ENCODE measurements at regions not wholly inside any gene's neighbourhood (a gene's known extent, or its start where the extent isn't known, plus 50 kb on each side); places are given as distances from the start of the nearest gene placed in this dataset.

DNA sequence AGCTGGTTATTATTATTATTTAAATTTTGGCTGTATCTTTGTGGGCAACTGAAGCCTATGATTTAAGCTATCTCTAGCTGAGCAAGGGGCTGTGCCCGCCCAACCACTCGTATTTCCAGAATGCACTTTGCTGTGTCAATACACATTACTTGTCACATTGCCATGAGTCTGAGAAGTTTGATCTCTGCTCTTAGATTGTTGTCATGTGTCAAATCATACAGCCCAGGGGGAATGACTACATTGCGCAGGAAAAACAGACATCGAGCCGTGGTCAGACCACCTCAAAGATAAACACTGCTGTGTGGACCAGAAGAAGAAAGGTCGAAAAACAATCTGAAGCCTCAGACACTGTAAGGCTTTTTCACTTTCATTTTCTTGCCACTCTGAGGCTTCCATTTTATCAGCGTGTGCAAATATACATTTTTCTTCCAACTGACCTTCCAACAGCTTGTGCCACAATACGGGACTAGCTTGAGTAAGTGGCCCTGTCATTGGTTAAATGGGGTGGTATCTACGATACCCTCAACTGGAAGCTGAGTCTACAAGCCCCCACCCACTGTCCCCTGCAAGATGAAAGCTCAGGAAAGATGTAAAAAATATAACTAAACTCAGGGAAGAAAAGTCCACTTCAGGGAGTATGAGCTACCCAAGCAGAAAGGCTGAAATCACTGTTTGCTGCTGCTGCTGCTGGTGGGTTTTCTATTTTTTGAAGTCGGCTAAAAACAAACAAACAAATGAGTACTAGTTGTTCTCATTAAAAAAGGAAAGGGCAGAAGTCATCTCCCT lies 603.0 kb downstream of the BNC2 start:
- TF ChIP-seq POLR2A (IDR thresholded peaks at IDR 0.05; ENCODE audit: low read length): no peak
- TF ChIP-seq GATA1 (IDR thresholded peaks at IDR 0.05; ENCODE audit: low read depth, low read length): no peak
- no peak for DNase-seq

DNA sequence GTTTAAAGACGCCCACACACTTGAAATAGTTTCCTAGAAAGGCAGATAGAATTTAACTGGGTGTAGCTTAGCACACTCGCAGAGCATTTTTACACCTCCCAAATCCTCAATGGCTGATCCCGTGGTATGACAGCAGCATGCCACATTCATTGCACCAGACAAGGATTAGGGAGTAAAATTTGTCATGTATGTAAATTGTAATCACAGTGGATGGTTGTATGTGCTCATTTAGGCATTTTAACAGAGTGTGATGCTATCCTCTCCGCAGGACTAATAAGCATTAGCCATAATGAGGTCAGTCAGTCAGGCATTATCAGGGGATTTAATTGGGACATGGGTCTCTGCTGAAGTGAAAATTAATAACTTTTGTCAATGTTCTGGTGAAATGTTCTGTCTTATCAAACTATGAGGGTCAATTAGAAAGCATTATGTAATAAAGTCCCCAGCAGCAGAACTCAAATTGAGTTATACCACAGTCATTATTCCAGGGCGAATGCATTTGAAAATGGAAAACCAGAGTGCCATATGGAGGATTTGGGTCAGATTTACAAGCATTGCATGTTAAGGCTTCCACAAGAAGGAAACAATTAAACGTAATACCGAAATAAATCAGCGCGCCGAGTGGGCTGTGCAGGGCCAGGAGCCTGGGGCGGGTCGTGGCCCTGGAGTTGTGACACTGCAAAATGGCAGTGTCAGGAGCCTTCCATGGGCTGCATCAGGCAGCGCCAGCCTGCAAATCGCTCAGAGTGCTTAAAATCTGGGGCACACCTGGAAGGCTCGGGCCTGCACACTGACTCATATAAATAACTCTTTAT lies 602.2 kb downstream of the BNC2 start:
- DNase-seq: no peak
- TF ChIP-seq POLR2A (IDR thresholded peaks at IDR 0.05; ENCODE audit: low read length) (no peak), GATA1 (IDR thresholded peaks at IDR 0.05; ENCODE audit: low read depth, low read length) (no peak)

GRCh38 chr9:16271967-16272366 lies 598.5 kb downstream of the BNC2 start:
- no peak for DNase-seq

DNA sequence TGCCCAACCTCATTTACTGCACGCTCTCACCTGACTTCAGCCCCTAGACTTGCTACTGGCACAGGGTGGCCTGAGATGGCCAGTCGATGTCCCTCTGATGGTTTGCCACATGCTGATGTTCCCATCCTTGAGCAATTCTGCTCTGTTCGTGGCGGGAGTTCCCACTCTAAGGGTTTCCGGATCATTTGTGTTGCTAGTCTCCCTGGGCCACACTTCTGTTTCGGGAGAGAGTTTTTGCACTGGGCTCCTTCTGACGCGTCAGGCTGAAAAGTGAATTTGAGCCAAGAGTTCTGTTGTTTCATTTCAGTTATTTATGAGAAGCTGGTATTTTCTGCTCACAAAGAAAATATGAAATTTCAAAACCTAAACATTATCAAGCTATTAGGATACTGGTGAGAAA lies 597.7 kb downstream of the BNC2 start:
- TF ChIP-seq GATA1 (IDR thresholded peaks at IDR 0.05; ENCODE audit: low read depth, low read length): no peak
- TF ChIP-seq POLR2A (IDR thresholded peaks at IDR 0.05; ENCODE audit: low read length): no peak
- no peak for DNase-seq

More at GRCh38 chr9:16271967-16272366, 598.5 kb downstream of the BNC2 start:
- TF ChIP-seq POLR2A (IDR thresholded peaks at IDR 0.05; ENCODE audit: low read length) (no peak), GATA1 (IDR thresholded peaks at IDR 0.05; ENCODE audit: low read depth, low read length) (no peak)

- no peak for DNase-seq
- TF ChIP-seq POLR2A (IDR thresholded peaks at IDR 0.05; ENCODE audit: low read length) (no peak), GATA1 (IDR thresholded peaks at IDR 0.05; ENCODE audit: low read depth, low read length) (no peak)
Observed at GRCh38 chr9:16275795-16276624, 594.5 kb downstream of the BNC2 start.

GRCh38 chr9:16276866-16277265 lies 593.6 kb downstream of the BNC2 start:
- no peak for DNase-seq

GRCh38 chr9:16277471-16277960 lies 593.0 kb downstream of the BNC2 start:
- no peak for DNase-seq
- TF ChIP-seq GATA1 (IDR thresholded peaks at IDR 0.05; ENCODE audit: low read depth, low read length) (no peak), POLR2A (IDR thresholded peaks at IDR 0.05; ENCODE audit: low read length) (no peak)

More at GRCh38 chr9:16276866-16277265, 593.6 kb downstream of the BNC2 start:
- TF ChIP-seq POLR2A (IDR thresholded peaks at IDR 0.05; ENCODE audit: low read length) (no peak), GATA1 (IDR thresholded peaks at IDR 0.05; ENCODE audit: low read depth, low read length) (no peak)

DNA sequence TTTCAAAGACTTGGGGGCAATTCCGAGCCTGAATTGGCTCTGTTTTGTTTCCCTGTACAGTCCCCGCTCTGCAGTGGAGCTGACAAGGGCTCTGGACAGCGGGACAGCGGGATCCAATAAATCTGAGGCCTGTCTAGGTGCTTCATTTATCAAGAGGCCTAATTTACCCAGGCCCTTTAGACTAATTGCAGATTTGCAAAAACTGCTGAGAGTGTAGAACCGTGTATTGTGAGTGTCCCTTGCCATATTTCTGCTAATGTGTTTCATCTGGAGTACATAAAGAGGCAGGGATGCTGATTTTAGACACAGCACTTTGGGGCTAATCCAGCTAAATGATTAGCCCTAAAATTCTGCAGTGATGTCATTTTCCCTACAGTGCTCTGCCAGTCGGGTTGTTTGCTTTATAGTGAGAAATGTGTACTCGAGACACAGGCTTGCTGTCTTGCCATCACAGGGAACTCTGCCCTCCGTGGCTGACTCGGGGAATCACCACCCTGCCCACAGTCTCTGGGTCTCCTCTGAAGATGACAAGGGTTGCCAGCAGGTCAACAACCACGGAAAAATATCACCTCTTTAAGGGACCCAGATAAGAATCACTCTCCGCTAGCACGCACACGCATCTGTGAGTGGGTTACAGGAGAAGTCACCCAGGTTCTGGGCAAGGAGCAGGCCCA lies 592.0 kb downstream of the BNC2 start:
- TF ChIP-seq GATA1 (IDR thresholded peaks at IDR 0.05; ENCODE audit: low read depth, low read length) (no peak), POLR2A (IDR thresholded peaks at IDR 0.05; ENCODE audit: low read length) (no peak)
- DNase-seq: no peak

DNA sequence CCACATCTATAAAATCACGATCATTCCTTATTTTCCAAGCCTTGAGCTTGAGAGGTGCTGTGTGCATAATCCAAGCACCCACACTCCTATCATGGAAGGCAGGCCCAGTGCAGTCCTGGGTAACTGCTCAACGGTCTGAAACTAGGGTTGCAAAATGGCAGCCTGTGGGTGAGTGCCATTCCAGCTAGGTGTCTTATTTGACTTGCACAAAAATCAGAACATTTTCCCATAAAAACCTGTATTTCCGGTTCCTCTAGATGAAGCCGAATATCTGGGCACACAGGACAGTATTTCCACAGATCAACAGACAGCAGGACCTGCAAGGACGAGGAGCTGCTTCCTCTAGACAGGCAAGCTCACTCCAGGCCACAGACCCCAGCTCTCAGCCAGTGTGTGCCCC lies 588.8 kb downstream of the BNC2 start:
- TF ChIP-seq GATA1 (IDR thresholded peaks at IDR 0.05; ENCODE audit: low read depth, low read length): no peak
- DNase-seq: no peak

- TF ChIP-seq POLR2A (IDR thresholded peaks at IDR 0.05; ENCODE audit: low read length): no peak
- TF ChIP-seq GATA1 (IDR thresholded peaks at IDR 0.05; ENCODE audit: low read depth, low read length): no peak
- no peak for DNase-seq
Observed at GRCh38 chr9:16282216-16282615, 588.3 kb downstream of the BNC2 start.

DNA sequence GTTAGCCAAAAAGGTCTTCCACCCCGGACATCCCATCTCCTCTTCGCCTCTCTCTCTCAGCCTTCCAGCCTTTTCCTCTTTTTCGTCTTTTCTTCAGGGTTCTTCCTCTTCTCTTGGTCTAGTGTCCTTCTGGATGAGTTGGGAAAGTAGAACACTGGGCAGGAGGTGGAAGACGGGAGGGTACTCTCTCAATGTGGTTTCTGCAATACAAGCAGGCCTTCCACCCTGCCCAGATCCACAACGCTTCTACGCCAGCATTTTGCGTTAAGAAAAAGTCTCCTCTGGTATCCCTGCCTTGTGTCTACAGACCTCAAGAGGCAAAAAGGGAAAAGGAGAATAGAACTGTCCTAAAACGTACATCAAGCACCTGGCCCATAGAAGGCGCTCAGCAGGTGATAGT lies 587.8 kb downstream of the BNC2 start:
- TF ChIP-seq POLR2A (IDR thresholded peaks at IDR 0.05; ENCODE audit: low read length) (no peak), GATA1 (IDR thresholded peaks at IDR 0.05; ENCODE audit: low read depth, low read length) (no peak)
- no peak for DNase-seq

DNA sequence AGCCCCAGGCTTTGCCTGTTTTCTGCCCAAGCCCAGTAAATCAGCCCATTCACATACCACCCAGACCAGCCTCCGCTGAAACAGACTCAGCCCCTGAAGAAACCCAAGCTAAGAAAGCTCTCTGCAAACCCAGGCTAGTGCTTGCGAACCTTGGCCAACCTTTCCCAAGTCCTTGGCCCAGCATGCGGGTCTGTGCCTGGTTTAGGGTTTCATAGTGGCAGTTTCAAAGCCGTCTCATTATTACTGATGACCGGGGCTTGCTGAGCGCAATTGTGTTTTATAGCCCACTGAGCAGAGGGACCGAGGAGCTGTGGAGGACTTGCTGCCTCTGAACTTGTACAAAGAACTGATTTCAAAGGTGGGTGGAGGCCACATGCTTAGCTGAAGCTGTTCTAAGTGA lies 584.3 kb downstream of the BNC2 start:
- DNase-seq: no peak
- TF ChIP-seq GATA1 (IDR thresholded peaks at IDR 0.05; ENCODE audit: low read depth, low read length): no peak
- TF ChIP-seq POLR2A (IDR thresholded peaks at IDR 0.05; ENCODE audit: low read length): no peak

DNA sequence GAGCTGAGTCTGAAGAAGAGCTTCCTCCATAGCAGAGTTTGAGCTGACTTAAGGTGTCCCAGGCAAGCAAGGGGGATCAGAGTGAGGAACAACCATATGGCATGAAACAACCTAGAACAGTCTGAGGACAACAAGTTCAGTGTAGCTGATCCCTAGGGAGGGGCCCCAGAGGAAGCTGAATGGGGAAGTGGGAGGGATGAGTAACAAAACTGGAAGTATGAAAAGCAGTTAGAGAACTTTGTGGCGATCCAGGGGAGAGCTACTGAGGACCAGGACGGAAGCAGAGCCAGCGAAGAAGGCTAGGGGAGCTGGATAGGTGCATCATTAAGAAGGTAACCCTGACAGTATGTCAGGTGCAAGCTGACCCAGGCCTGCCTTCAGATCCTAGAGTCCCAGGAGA lies 580.8 kb downstream of the BNC2 start:
- no peak for DNase-seq
- TF ChIP-seq POLR2A (IDR thresholded peaks at IDR 0.05; ENCODE audit: low read length): no peak
